Endothelial cell of umbilical vein (primary cell): ENCODE measurements at regions not wholly inside any gene's neighbourhood (a gene's known extent, or its start where the extent isn't known, plus 50 kb on each side); places are given as distances from the start of the nearest gene placed in this dataset.

Source experiments
- BruUV-seq: library from RNA; stranded (reverse); fragments of 400-500 nt; replicated peaks from 2 replicates; lab custom pipeline; 2021; lab: Mats Ljungman, UMichigan
- CTCF ChIA-PET: fragments of 300-600, 350-600 bp; sonication (Branson Sonifier 250); formaldehyde crosslinking; loops from one replicate; lab custom pipeline; 2021; ENCODE audit warnings: antibody characterized with exemption, inconsistent platforms; lab: Charles Lee
- POLR2A ChIA-PET: fragments of 300-600, 350-600 bp; sonication (Branson Sonifier 250); formaldehyde crosslinking; loops from one replicate; lab custom pipeline; 2021; ENCODE audit warnings: antibody characterized with exemption, inconsistent platforms; lab: Charles Lee
- DNase-seq: peaks from one replicate; pipeline ENCODE4 v3.0.0-alpha.2; 2011; ENCODE audit warnings: low read depth, low spot score
- FAIRE-seq: peaks from 2 replicates; lab custom pipeline; 2011; peaks lifted over from hg19 to GRCh38; lab: Jason Lieb, UNC
- H2AFZ ChIP-seq: 2 replicates; pipeline ENCODE4 v1.6.0; 2012; ENCODE audit warnings: low read depth, low read length, control low read depth, inconsistent platforms
- H3K27ac ChIP-seq: 2 replicates; pipeline ENCODE4 v1.5.1; 2011; ENCODE audit warnings: low read depth, mild to moderate bottlenecking, control low read depth, low read length, moderate library complexity; ENCODE audit not compliant: insufficient read depth
- H3K27me3 ChIP-seq, 2 experiments: 2 replicates each; pipeline versions ENCODE4 v1.6.0 to v1.6.1; 2011; ENCODE audit warnings: low read length in 2 of 2, mixed read lengths in 1 of 2; ENCODE audit not compliant: control insufficient read depth in 2 of 2, insufficient read depth in 2 of 2
- H3K36me3 ChIP-seq, 2 experiments: 2 replicates in 1 of 2; 3 replicates in 1 of 2; pipeline ENCODE4 v1.5.1; 2011; ENCODE audit warnings: low read length in 2 of 2, mild to moderate bottlenecking in 1 of 2, moderate library complexity in 1 of 2; ENCODE audit not compliant: control insufficient read depth in 2 of 2, insufficient read depth in 2 of 2; ENCODE audit errors: extremely low read depth in 1 of 2
- H3K4me1 ChIP-seq: 3 replicates; pipeline ENCODE4 v1.5.1; 2011; ENCODE audit warnings: mild to moderate bottlenecking, low read length; ENCODE audit not compliant: control insufficient read depth, insufficient read depth; ENCODE audit errors: extremely low read depth
- H3K4me2 ChIP-seq: 2 replicates; pipeline ENCODE4 v1.6.1; 2011; ENCODE audit warnings: low read length, control low read depth, mixed read lengths; ENCODE audit not compliant: insufficient read depth
- H3K4me3 ChIP-seq, 3 experiments: fragments of 200-600 bp in 1 of 3; sonication (generic), shearing (Covaris generic) in 1 of 3; replicated peaks in 1 of 3; 2 replicates each; pipeline ENCODE4 v1.5.1; 2011 to 2016; ENCODE audit warnings: control low read depth in 3 of 3, low read length in 3 of 3, mild to moderate bottlenecking in 2 of 3, inconsistent platforms in 1 of 3, low read depth in 1 of 3, moderate library complexity in 1 of 3; ENCODE audit not compliant: insufficient read depth in 1 of 3
- H3K79me2 ChIP-seq: 2 replicates; pipeline ENCODE4 v1.6.0; 2012; ENCODE audit warnings: low read length, inconsistent platforms; ENCODE audit not compliant: control insufficient read depth, insufficient read depth
- H3K9ac ChIP-seq: replicated peaks from 2 replicates; pipeline ENCODE3; 2011; ENCODE audit warnings: low read length, control low read depth; ENCODE audit not compliant: insufficient read depth; ENCODE audit errors: extremely low read depth
- H3K9me1 ChIP-seq: replicated peaks from 3 replicates; pipeline ENCODE4 v1.6.0; 2011; ENCODE audit warnings: mild to moderate bottlenecking, low read length; ENCODE audit not compliant: control insufficient read depth, insufficient read depth; ENCODE audit errors: extremely low read depth
- H3K9me3 ChIP-seq: replicated peaks from 2 replicates; pipeline ENCODE4 v1.5.1; 2012; ENCODE audit warnings: low read length, inconsistent platforms; ENCODE audit not compliant: control insufficient read depth, insufficient read depth
- H4K20me1 ChIP-seq: replicated peaks from 2 replicates; pipeline ENCODE3; 2011; ENCODE audit warnings: mild to moderate bottlenecking, low read length; ENCODE audit not compliant: control insufficient read depth, insufficient read depth; ENCODE audit errors: extremely low read depth
- CTCF ChIP-seq, 2 donors: IDR thresholded peaks; 1 replicate in 1 of 2; 2 replicates in 1 of 2; pipeline ENCODE4 v1.5.1; 2011; ENCODE audit warnings: low read length in 2 of 2, mild to moderate bottlenecking in 2 of 2, moderate library complexity in 2 of 2, control low read depth in 1 of 2, inconsistent platforms in 1 of 2, low read depth in 1 of 2; ENCODE audit not compliant: insufficient read depth in 1 of 2; ENCODE audit errors: extremely low read depth in 1 of 2
- EZH2 ChIP-seq: IDR thresholded peaks from 2 replicates; pipeline ENCODE4 v1.6.1; 2012; ENCODE audit warnings: borderline replicate concordance, low read depth, mild to moderate bottlenecking, moderate library complexity, low read length, inconsistent platforms; ENCODE audit not compliant: severe bottlenecking
- FOS ChIP-seq: IDR thresholded peaks from 2 replicates; pipeline ENCODE4 v1.6.1; 2011; ENCODE audit warnings: mild to moderate bottlenecking, low read length, moderate library complexity, borderline replicate concordance; ENCODE audit not compliant: insufficient read depth
- GATA2 ChIP-seq: IDR thresholded peaks from 2 replicates; pipeline ENCODE4 v1.7.0; 2011; ENCODE audit warnings: low read depth, mild to moderate bottlenecking, moderate library complexity, mixed read lengths, low read length; ENCODE audit not compliant: insufficient read length, insufficient read depth
- JUN ChIP-seq: IDR thresholded peaks from 2 replicates; pipeline ENCODE4 v1.6.1; 2011; ENCODE audit warnings: borderline replicate concordance, low read depth; ENCODE audit not compliant: insufficient read length, insufficient read depth
- MAX ChIP-seq: IDR thresholded peaks from 2 replicates; pipeline ENCODE4 v1.6.1; 2011; ENCODE audit not compliant: insufficient read depth, insufficient read length
- MYC ChIP-seq: IDR thresholded peaks from one replicate; pipeline ENCODE4 v1.6.1; 2011; ENCODE audit warnings: mild to moderate bottlenecking, low read depth, low read length
- POLR2A ChIP-seq: IDR thresholded peaks from 2 replicates; pipeline ENCODE4 v1.6.1; 2012; ENCODE audit warnings: low read depth, mild to moderate bottlenecking, control low read depth, low read length
- POLR2AphosphoS5 ChIP-seq: IDR thresholded peaks from 2 replicates; pipeline ENCODE4 v1.6.1; 2012; ENCODE audit warnings: low read depth, mild to moderate bottlenecking, control low read depth, low read length, moderate library complexity; ENCODE audit not compliant: insufficient read depth
- dilution Hi-C: fragments of 300-500 bp; cut with MboI; formaldehyde crosslinking; loops from one replicate; pipeline ENCODE4 v1.15.0; 2019; ENCODE audit warnings: low sequenced_read_pairs; ENCODE audit not compliant: extremely low pct_ligation_motif_present
- intact Hi-C: fragments of 100-400 bp; cut with micrococcal nuclease; formaldehyde crosslinking; loops from one replicate; pipeline ENCODE4 v1.10.0; 2022

- Histone ChIP-seq H3K4me2 (no peak overlapping the region), H2AFZ (no peak overlapping the region), H3K9ac (no peak overlapping the region), H3K4me1 (peaks cover 5% of the 10 kb centered on the region), H3K27me3 (no peaks in the 10 kb centered on the region), H3K4me3 (no peak overlapping the region), H3K9me1 (no peaks in the 10 kb centered on the region), H3K9me3 (no peaks in the 10 kb centered on the region), H3K79me2 (no peaks in the 10 kb centered on the region), H3K27ac (no peak overlapping the region), H3K36me3 (no peaks in the 10 kb centered on the region), H4K20me1 (no peaks in the 10 kb centered on the region)
- intact Hi-C loops (no loop called here), dilution Hi-C loops (no loop called here)
- ChIA-PET POLR2A (no interaction called here), CTCF (interaction anchor here (1.1 to 7.5 kb wide), 6 partner anchors 23 to 204 kb away, joined by 3 to 267 read pairs (median 4); partner anchors contain the start of gene WLS)
- TF ChIP-seq EZH2: no peak
- no peak for TF ChIP-seq POLR2A
- TF ChIP-seq MAX: no peak
- no peak for TF ChIP-seq JUN
- TF ChIP-seq CTCF (IDR thresholded peaks at IDR 0.05; ENCODE audit: extremely low read depth in 1 of 2, insufficient read depth in 1 of 2, low read depth in 1 of 2, low read length in 2 of 2): no peak
- no peak for TF ChIP-seq MYC
- no peak for TF ChIP-seq POLR2AphosphoS5
- TF ChIP-seq FOS: no peak
- no peak for TF ChIP-seq GATA2
- BruUV-seq: no TSS peak
- DNase-seq (no peak), FAIRE-seq (no peak)
Measured at GRCh38 chr1:68322837-68323687, 90.7 kb upstream of the WLS start.
